H9 (cell line): ENCODE measurements at regions not wholly inside any gene's neighbourhood (a gene's known extent, or its start where the extent isn't known, plus 50 kb on each side); places are given as distances from the start of the nearest gene placed in this dataset.

Source experiments
- DNase-seq: peaks from one replicate; pipeline ENCODE4 v3.0.0-alpha.2; 2017
- H2AFZ ChIP-seq: one replicate; pipeline ENCODE4 v1.6.1; 2013; ENCODE audit warnings: mild to moderate bottlenecking, low read length, control low read depth, moderate library complexity
- H2AK5ac ChIP-seq: 2 replicates; pipeline ENCODE4 v1.6.1; 2013; ENCODE audit warnings: low read length, control low read depth, mixed read lengths; ENCODE audit not compliant: insufficient read length
- H2BK120ac ChIP-seq: one replicate; pipeline ENCODE4 v1.6.1; 2013; ENCODE audit warnings: low read depth, mild to moderate bottlenecking, low read length, control low read depth, inconsistent platforms; ENCODE audit not compliant: poor library complexity, severe bottlenecking
- H2BK12ac ChIP-seq: 2 replicates; pipeline ENCODE4 v1.6.1; 2013; ENCODE audit warnings: low read length, control low read depth, mixed read lengths, low read depth; ENCODE audit not compliant: insufficient read length
- H2BK15ac ChIP-seq: 2 replicates; pipeline ENCODE4 v1.6.1; 2013; ENCODE audit warnings: low read depth, low read length, control low read depth
- H2BK20ac ChIP-seq: one replicate; pipeline ENCODE4 v1.6.1; 2013; ENCODE audit warnings: low read depth, mild to moderate bottlenecking, low read length, control low read depth, inconsistent platforms; ENCODE audit not compliant: poor library complexity, severe bottlenecking
- H2BK5ac ChIP-seq: 2 replicates; pipeline ENCODE4 v1.6.1; 2013; ENCODE audit warnings: low read length, control low read depth, mixed read lengths; ENCODE audit not compliant: insufficient read length
- H3K14ac ChIP-seq: 2 replicates; pipeline ENCODE4 v1.6.1; 2013; ENCODE audit warnings: low read length, control low read depth; ENCODE audit not compliant: insufficient read depth
- H3K18ac ChIP-seq: 2 replicates; pipeline ENCODE4 v1.6.1; 2013; ENCODE audit warnings: low read depth, mild to moderate bottlenecking, mixed read lengths, low read length, control low read depth; ENCODE audit not compliant: insufficient read length
- H3K23ac ChIP-seq: 2 replicates; pipeline ENCODE4 v1.6.1; 2013; ENCODE audit warnings: low read length, control low read depth, mixed read lengths, low read depth; ENCODE audit not compliant: insufficient read length
- H3K23me2 ChIP-seq: 2 replicates; pipeline ENCODE4 v1.6.1; 2013; ENCODE audit warnings: low read depth, mild to moderate bottlenecking, mixed read lengths, low read length, control low read depth; ENCODE audit not compliant: insufficient read length, poor library complexity, severe bottlenecking
- H3K27ac ChIP-seq: 2 replicates; pipeline ENCODE4 v1.5.1; 2013; ENCODE audit warnings: low read length, control low read depth, mixed read lengths, low read depth; ENCODE audit not compliant: insufficient read length
- H3K27me3 ChIP-seq: 2 replicates; pipeline ENCODE4 v1.6.1; 2013; ENCODE audit warnings: low read length, control low read depth, inconsistent platforms; ENCODE audit not compliant: insufficient read depth
- H3K4ac ChIP-seq: 2 replicates; pipeline ENCODE4 v1.6.1; 2013; ENCODE audit warnings: low read depth, mild to moderate bottlenecking, control low read depth, inconsistent platforms, low read length, moderate library complexity
- H3K4me1 ChIP-seq: 2 replicates; pipeline ENCODE4 v1.6.1; 2013; ENCODE audit warnings: low read length, control low read depth, inconsistent platforms; ENCODE audit not compliant: insufficient read depth
- H3K4me2 ChIP-seq: 2 replicates; pipeline ENCODE4 v1.6.1; 2013; ENCODE audit warnings: low read length, control low read depth, mixed read lengths; ENCODE audit not compliant: insufficient read length, insufficient read depth
- H3K56ac ChIP-seq: 2 replicates; pipeline ENCODE4 v1.6.1; 2013; ENCODE audit warnings: low read depth, mild to moderate bottlenecking, mixed read lengths, low read length, control low read depth; ENCODE audit not compliant: insufficient read length
- H3K79me1 ChIP-seq: 2 replicates; pipeline ENCODE4 v1.6.1; 2013; ENCODE audit warnings: low read depth, mild to moderate bottlenecking, moderate library complexity, low read length, control low read depth, inconsistent platforms; ENCODE audit not compliant: insufficient read depth, poor library complexity, severe bottlenecking
- H3K79me2 ChIP-seq: 2 replicates; pipeline ENCODE4 v1.6.1; 2013; ENCODE audit warnings: low read length, control low read depth, inconsistent platforms; ENCODE audit not compliant: insufficient read depth
- H3K9ac ChIP-seq: 2 replicates; pipeline ENCODE4 v1.6.1; 2013; ENCODE audit warnings: low read length, control low read depth, mixed read lengths; ENCODE audit not compliant: insufficient read length; ENCODE audit errors: extremely low read depth
- H3K9me3 ChIP-seq: one replicate; pipeline ENCODE4 v1.6.1; 2013; ENCODE audit warnings: low read depth, low read length, inconsistent platforms; ENCODE audit not compliant: control insufficient read depth
- H3T11ph ChIP-seq: one replicate; pipeline ENCODE4 v1.6.1; 2013; ENCODE audit warnings: mild to moderate bottlenecking, low read length, control low read depth, inconsistent platforms
- H4K20me1 ChIP-seq: one replicate; pipeline ENCODE4 v1.6.1; 2013; ENCODE audit not compliant: control insufficient read depth, insufficient read length, insufficient read depth
- H4K5ac ChIP-seq: 2 replicates; pipeline ENCODE4 v1.6.1; 2013; ENCODE audit warnings: low read depth, mild to moderate bottlenecking, mixed read lengths, low read length, control low read depth; ENCODE audit not compliant: insufficient read length
- H4K8ac ChIP-seq: replicated peaks from 2 replicates; pipeline ENCODE4 v1.6.1; 2013; ENCODE audit warnings: low read length, control low read depth, mixed read lengths, low read depth; ENCODE audit not compliant: insufficient read length
- H4K91ac ChIP-seq: 2 replicates; pipeline ENCODE4 v1.6.1; 2013; ENCODE audit warnings: low read depth, mild to moderate bottlenecking, moderate library complexity, mixed read lengths, low read length, control low read depth; ENCODE audit not compliant: insufficient read length
- H3K27ac Mint-ChIP-seq, 3 experiments: 2 replicates in 2 of 3; 3 replicates in 1 of 3; pipeline ENCODE4 v1.8.0; 2020 to 2021; ENCODE audit warnings: mixed read lengths in 3 of 3, mild to moderate bottlenecking in 1 of 3, moderate library complexity in 1 of 3
- H3K27me3 Mint-ChIP-seq: 2 replicates; pipeline ENCODE4 v1.8.0; 2021; ENCODE audit warnings: low read depth, mild to moderate bottlenecking, moderate library complexity, mixed read lengths
- H3K36me3 Mint-ChIP-seq, 3 experiments: 2 replicates in 2 of 3; 3 replicates in 1 of 3; pipeline ENCODE4 v1.8.0; 2020 to 2021; ENCODE audit warnings: low read depth in 3 of 3, mixed read lengths in 3 of 3; ENCODE audit not compliant: insufficient read depth in 1 of 3
- H3K4me1 Mint-ChIP-seq, 2 experiments: 2 replicates each; pipeline ENCODE4 v1.8.0; 2020; ENCODE audit warnings: mixed read lengths in 2 of 2
- H3K4me3 Mint-ChIP-seq, 2 experiments: 2 replicates in 1 of 2; 3 replicates in 1 of 2; pipeline ENCODE4 v1.8.0; 2020 to 2021; ENCODE audit warnings: mild to moderate bottlenecking in 2 of 2, mixed read lengths in 2 of 2, moderate library complexity in 1 of 2
- H3K9me3 Mint-ChIP-seq, 2 experiments: 2 replicates in 1 of 2; 3 replicates in 1 of 2; pipeline ENCODE4 v1.8.0; 2020; ENCODE audit warnings: mild to moderate bottlenecking in 2 of 2, mixed read lengths in 2 of 2, moderate library complexity in 1 of 2
- CTCF ChIP-seq: fragments of 200-600 bp; sonication (generic); conservative IDR thresholded peaks from 3 replicates; pipeline ENCODE4 v1.8.0; 2021; ENCODE audit warnings: antibody characterized with exemption, mild to moderate bottlenecking
- WGBS: extraction: QIAGEN DNeasy Blood & Tissue Kit; methylation state at CpG from one replicate; pipeline ENCODE4 v1.1.7; 2013; ENCODE audit warnings: missing lambda C conversion rate, low lambda C conversion rate, mixed read lengths; ENCODE audit not compliant: insufficient read length; ENCODE audit errors: extremely low coverage; 5-methylcytosine and 5-hydroxymethylcytosine counted together

DNA sequence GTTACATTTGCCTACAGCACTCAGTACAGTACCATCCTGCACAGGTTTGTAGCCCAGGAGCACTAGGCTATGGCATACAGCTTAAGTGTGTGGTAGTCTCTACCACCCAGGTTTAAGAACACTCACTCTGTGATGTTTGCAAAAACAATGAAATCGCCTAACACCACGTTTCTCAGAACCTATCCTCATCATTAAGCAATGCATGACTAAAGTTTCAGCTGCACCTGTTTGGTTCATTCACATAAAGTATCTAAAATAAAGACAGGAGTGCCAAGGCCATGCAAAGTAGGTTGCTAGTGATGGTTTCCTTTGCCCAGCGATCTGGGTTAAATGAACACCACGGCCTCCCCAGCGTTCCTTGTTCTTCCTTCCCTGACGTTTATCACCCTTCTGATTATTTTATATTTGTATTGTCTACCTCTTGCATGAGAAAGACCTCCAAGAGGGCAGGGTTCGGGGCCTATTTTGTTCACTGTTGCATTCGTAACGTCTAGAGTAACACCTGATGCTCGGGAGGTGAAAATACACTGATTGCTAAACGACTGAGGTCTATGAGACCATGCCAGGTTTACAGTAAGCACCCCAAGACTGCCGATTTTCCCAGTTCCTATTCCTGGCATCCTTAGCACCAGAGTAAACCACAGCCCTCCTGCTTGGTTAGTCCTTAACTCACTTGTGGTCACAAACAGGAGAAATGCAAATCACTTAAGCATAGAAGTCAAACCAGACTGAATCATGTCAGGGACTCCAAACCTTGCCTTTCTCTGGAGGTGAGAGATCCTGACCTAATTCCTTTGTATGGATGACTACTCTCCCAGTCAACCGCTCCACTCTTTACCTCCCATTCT is 204.1 kb upstream of the NFE2L3 start:
- Histone ChIP-seq H2BK12ac (no peak overlapping the region), H3K27me3 (no peaks in the 10 kb centered on the region), H3K9ac (no peak overlapping the region), H3K4me1 (peaks cover 13% of the 10 kb centered on the region; the same call in 1 of the 2 replicates), H3K27ac (no peak overlapping the region), H2BK5ac (no peak overlapping the region), H3K4ac (no peak overlapping the region), H2AFZ (no peak overlapping the region), H3K23ac (no peak overlapping the region), H3K79me2 (peaks cover 1% of the 10 kb centered on the region; the same call in 1 of the 2 replicates), H3K9me3 (no peaks in the 10 kb centered on the region), H2BK20ac (no peak overlapping the region), H3K23me2 (peaks cover 20% of the 10 kb centered on the region), H2BK120ac (no peak overlapping the region), H3K79me1 (no peaks in the 10 kb centered on the region), H3T11ph (no peak overlapping the region), H3K4me2 (no peak overlapping the region), H3K18ac (no peak overlapping the region), H4K91ac (no peak overlapping the region), H3K56ac (no peak overlapping the region), H4K5ac (no peak overlapping the region), H4K8ac (no peak overlapping the region), H2BK15ac (no peak overlapping the region), H2AK5ac (no peak overlapping the region), H3K14ac (no peak overlapping the region), H4K20me1 (no peaks in the 10 kb centered on the region)
- Mint-ChIP-seq H3K4me3 (peak overlapping the region in 1 of 2 experiments; percentile 29; a peak in 1 of 5 replicates), H3K27me3 (no peaks in the 10 kb centered on the region), H3K9me3 (no peaks in the 10 kb centered on the region; a peak in 2 of 5 replicates), H3K36me3 (peaks cover 3 to 10% (median 3%) of the 10 kb centered on the region in 3 experiments; a peak in 4 of 7 replicates), H3K4me1 (peaks cover 49 to 50% of the 10 kb centered on the region in 2 experiments), H3K27ac (no peak overlapping the region)
- WGBS, result no CpG with 5 or more reads among the region's 13 CpGs
- no peak for DNase-seq
- no peak for TF ChIP-seq CTCF
